GM19240 (cell line): ENCODE measurements at regions not wholly inside any gene's neighbourhood (a gene's known extent, or its start where the extent isn't known, plus 50 kb on each side); places are given as distances from the start of the nearest gene placed in this dataset.

ENCODE experiments used
- DNase-seq: peaks from one replicate; pipeline ENCODE4 v3.0.0; 2011; ENCODE audit warnings: low spot score; ENCODE audit not compliant: insufficient read length

- DNase-seq: no peak
Measured at GRCh38 chr2:83072767-83073166, 1386.3 kb downstream of the SUCLG1 start.

GRCh38 chr2:83071914-83072313 lies 1387.2 kb downstream of the SUCLG1 start:
- no peak for DNase-seq

GRCh38 chr2:83071352-83071751 lies 1387.7 kb downstream of the SUCLG1 start:
- DNase-seq: no peak

GRCh38 chr2:83069724-83070123 lies 1389.4 kb downstream of the SUCLG1 start:
- no peak for DNase-seq

- no peak for DNase-seq
Measured at GRCh38 chr2:83068714-83069113, 1390.4 kb downstream of the SUCLG1 start.

- no peak for DNase-seq
Measured at GRCh38 chr2:83067947-83068346, 1391.1 kb downstream of the SUCLG1 start.

GRCh38 chr2:83063933-83064332 lies 1395.1 kb downstream of the SUCLG1 start:
- DNase-seq: no peak

- no peak for DNase-seq
Measured at GRCh38 chr2:83063511-83063910, 1395.6 kb downstream of the SUCLG1 start.

- DNase-seq: no peak
Measured at GRCh38 chr2:83058683-83059082, 1400.4 kb downstream of the SUCLG1 start.

GRCh38 chr2:83055376-83056010 lies 1403.6 kb downstream of the SUCLG1 start:
- DNase-seq: no peak

GRCh38 chr2:83054751-83055150 lies 1404.3 kb downstream of the SUCLG1 start:
- no peak for DNase-seq

- no peak for DNase-seq
Measured at GRCh38 chr2:83051538-83052170, 1407.4 kb downstream of the SUCLG1 start.

- DNase-seq: no peak
Measured at GRCh38 chr2:83042053-83042452, 1417.0 kb downstream of the SUCLG1 start.

- DNase-seq: no peak
Measured at GRCh38 chr2:83022631-83023210, 1436.4 kb downstream of the SUCLG1 start.

- no peak for DNase-seq
Measured at GRCh38 chr2:83017366-83018090, 1441.6 kb downstream of the SUCLG1 start.

- no peak for DNase-seq
Measured at GRCh38 chr2:83016343-83017110, 1442.6 kb downstream of the SUCLG1 start.

- DNase-seq: no peak
Measured at GRCh38 chr2:83015900-83016299, 1443.2 kb downstream of the SUCLG1 start.

- DNase-seq: no peak
Measured at GRCh38 chr2:83015035-83015715, 1443.9 kb downstream of the SUCLG1 start.

GRCh38 chr2:83014462-83014861 lies 1444.6 kb downstream of the SUCLG1 start:
- no peak for DNase-seq

GRCh38 chr2:83006961-83007360 lies 1452.1 kb downstream of the SUCLG1 start:
- no peak for DNase-seq

- DNase-seq: no peak
Measured at GRCh38 chr2:83003555-83003954, 1455.5 kb downstream of the SUCLG1 start.
